Ovary (tissue), 7 donors: ENCODE measurements at regions not wholly inside any gene's neighbourhood (a gene's known extent, or its start where the extent isn't known, plus 50 kb on each side); places are given as distances from the start of the nearest gene placed in this dataset.
"Not testable (repeated sequence)": the region's sequence is repeated elsewhere in the genome, so short reads cannot be mapped to it uniquely, and the experiment has no call there.

Source experiments
- DNase-seq, 5 donors: peaks; one replicate each; pipeline ENCODE4 v3.0.0-alpha.2; 2019 to 2020
- H3K27ac ChIP-seq, 2 donors: fragments of 200-600 bp; one replicate each; pipeline versions ENCODE4 v1.5.1 to v1.8.0; 2019 to 2022
- H3K27me3 ChIP-seq: fragments of 200-600 bp; one replicate; pipeline ENCODE4 v1.8.0; 2022
- H3K36me3 ChIP-seq: fragments of 200-600 bp; sonication (generic); one replicate; pipeline ENCODE4 v1.5.1; 2019
- H3K4me1 ChIP-seq: one replicate; pipeline ENCODE4 v1.8.1; 2013; ENCODE audit warnings: mild to moderate bottlenecking, moderate library complexity; ENCODE audit not compliant: insufficient read depth
- H3K4me3 ChIP-seq: fragments of 200-600 bp; sonication (generic); one replicate; pipeline ENCODE4 v1.5.1; 2017
- H3K9me3 ChIP-seq, 2 donors: fragments of 200-600 bp in 1 of 2; sonication (generic) in 1 of 2; one replicate each; pipeline versions ENCODE4 v1.5.1 to v1.8.1; 2013 to 2019; ENCODE audit warnings: mild to moderate bottlenecking in 1 of 2, moderate library complexity in 1 of 2
- EP300 ChIP-seq: sonication (generic); formaldehyde crosslinking; IDR thresholded peaks from one replicate; pipeline ENCODE4 v1.6.1; 2017; ENCODE audit warnings: antibody characterized with exemption
- POLR2A ChIP-seq: fragments of 450-650 bp; IDR thresholded peaks from one replicate; pipeline ENCODE4 v1.6.1; 2017; ENCODE audit warnings: antibody characterized with exemption, mild to moderate bottlenecking, moderate library complexity
- WGBS, 3 donors: extraction: QIAGEN DNeasy Blood & Tissue Kit in 1 of 3; methylation state at CpG; one replicate each; pipeline versions ENCODE4 v1.1.5 to v1.1.7; 2013 to 2017; 5-methylcytosine and 5-hydroxymethylcytosine counted together
- intact Hi-C, 4 donors: fragments of 100-400 bp; cut with DNase I; formaldehyde crosslinking; loops; one replicate each; pipeline versions ENCODE4 v1.11.0 to v1.15.1; 2022 to 2023
- TF ChIP-seq, protein P1 (sequence below), 3 donors: fragments of 450-650 bp in 2 of 3; fragments of 200-600 bp in 1 of 3; IDR thresholded peaks; one replicate each; pipeline versions ENCODE4 v1.5.1 to v1.8.0; 2016 to 2022; ENCODE audit warnings: antibody characterized with exemption in 3 of 3, mild to moderate bottlenecking in 1 of 3
- donor health status: DM: no; HTN: no; CAD: no; lungs with moderate emphysema.
- donor health status: DM: no; HTN: no; CAD: no.
- donor health status: Bipolar disorder and iron deficiency.
- donor health status: DM: no; HTN: no; CAD: no.
- donor health status: DM: yes; HTN: yes; CAD: no.

- TF ChIP-seq EP300 (no peak), POLR2A (no peak)
- TF ChIP-seq, protein P1, sequence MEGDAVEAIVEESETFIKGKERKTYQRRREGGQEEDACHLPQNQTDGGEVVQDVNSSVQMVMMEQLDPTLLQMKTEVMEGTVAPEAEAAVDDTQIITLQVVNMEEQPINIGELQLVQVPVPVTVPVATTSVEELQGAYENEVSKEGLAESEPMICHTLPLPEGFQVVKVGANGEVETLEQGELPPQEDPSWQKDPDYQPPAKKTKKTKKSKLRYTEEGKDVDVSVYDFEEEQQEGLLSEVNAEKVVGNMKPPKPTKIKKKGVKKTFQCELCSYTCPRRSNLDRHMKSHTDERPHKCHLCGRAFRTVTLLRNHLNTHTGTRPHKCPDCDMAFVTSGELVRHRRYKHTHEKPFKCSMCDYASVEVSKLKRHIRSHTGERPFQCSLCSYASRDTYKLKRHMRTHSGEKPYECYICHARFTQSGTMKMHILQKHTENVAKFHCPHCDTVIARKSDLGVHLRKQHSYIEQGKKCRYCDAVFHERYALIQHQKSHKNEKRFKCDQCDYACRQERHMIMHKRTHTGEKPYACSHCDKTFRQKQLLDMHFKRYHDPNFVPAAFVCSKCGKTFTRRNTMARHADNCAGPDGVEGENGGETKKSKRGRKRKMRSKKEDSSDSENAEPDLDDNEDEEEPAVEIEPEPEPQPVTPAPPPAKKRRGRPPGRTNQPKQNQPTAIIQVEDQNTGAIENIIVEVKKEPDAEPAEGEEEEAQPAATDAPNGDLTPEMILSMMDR (IDR thresholded peaks at IDR 0.05), result no peak
- no peak for DNase-seq
- intact Hi-C loops, result loop anchor here (5.0 to 10.0 kb wide), 2 partner anchors 124 to 126 kb away; no protein-coding TSS in a partner anchor
- peaks cover 6% of the 10 kb centered on the region for H3K4me1 ChIP-seq
- H3K9me3 ChIP-seq, result no peaks in the 10 kb centered on the region
- no peak overlapping the region for H3K27ac ChIP-seq
- no peaks in the 10 kb centered on the region for H3K36me3 ChIP-seq
- no peaks in the 10 kb centered on the region for H3K27me3 ChIP-seq
- no peak overlapping the region for H3K4me3 ChIP-seq
Measured at GRCh38 chr5:99030906-99031440, 102.2 kb upstream of the CHD1 start.

- H3K27me3 ChIP-seq, result no peaks in the 10 kb centered on the region
- TF ChIP-seq EP300 (no peak), POLR2A (no peak)
- TF ChIP-seq, protein P1 (IDR thresholded peaks at IDR 0.05), result no peak
- 95 to 96% (median 95%) methylated on average over 1 of the region's 1 CpG for WGBS, 3 donors
- H3K4me3 ChIP-seq, result no peak overlapping the region
- no peaks in the 10 kb centered on the region for H3K36me3 ChIP-seq
- intact Hi-C loops, result no loop called here
- peaks cover 5% of the 10 kb centered on the region for H3K4me1 ChIP-seq
- no peak overlapping the region for H3K27ac ChIP-seq
- no peaks in the 10 kb centered on the region for H3K9me3 ChIP-seq
- no peak for DNase-seq
Measured at GRCh38 chr5:99029172-99029571, 100.4 kb upstream of the CHD1 start.

DNA sequence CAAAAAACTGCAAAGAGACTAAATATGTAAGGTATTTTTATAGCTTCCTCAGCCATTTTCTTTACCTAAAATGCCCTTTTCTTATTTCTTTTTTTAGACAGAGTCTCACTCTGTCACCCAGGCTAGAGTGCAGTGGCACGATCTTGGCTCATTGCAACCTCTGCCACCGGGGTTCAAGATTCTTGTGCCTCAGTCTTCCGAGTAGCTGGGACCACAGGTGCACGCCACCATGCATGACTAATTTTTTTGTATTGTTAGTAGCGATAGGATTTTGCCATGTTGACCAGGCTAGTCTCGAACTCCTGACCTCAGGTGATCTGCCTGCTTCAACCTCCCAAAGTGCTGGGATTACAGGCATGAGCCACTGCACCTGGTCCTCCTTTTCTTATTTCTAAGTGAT is 99.4 kb upstream of the CHD1 start:
- 93 to 95% (median 95%) methylated on average over 6 of the region's 6 CpGs for WGBS, 3 donors
- intact Hi-C loops, H3K27ac ChIP-seq, DNase-seq, H3K9me3 ChIP-seq, H3K36me3 ChIP-seq, H3K4me3 ChIP-seq, H3K4me1 ChIP-seq, H3K27me3 ChIP-seq: not testable (repeated sequence)

DNA sequence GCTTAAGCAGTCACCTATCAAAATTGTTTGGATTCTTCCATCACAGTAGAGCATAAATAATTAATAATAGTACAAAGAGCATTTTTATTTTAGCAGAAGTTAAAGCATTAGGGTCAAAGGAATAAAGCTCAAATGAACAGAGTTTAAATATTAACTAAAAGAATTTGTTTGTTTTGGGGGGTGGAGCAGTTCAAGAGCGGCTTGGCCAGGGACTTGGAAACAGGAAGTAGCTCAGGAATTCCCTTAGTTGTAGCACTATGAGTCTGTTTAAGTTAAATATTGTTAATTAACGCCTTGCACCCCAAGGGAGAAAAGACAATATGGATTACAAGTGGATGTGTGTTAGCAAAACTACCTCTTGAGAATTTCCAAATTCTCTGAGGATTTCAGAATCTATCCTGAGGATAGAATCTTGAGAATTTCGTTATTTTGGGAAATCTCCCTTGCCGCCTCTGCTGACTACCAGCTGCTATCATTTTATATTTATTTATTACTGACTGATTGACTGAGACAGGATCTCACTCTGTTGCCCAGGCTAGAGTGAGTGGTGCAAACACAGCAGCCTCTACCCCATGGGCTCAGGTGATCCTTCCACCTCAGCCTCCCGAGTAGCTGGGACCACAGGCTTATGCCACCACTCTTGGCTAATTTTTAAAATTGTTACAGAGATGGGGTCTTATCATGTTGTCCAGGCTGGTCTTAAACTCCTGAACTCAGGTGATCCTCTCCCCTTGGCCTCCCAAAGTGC is 96.7 kb upstream of the CHD1 start:
- WGBS, 3 donors, result 41 to 62% (median 53%) methylated on average over 5 of the region's 5 CpGs
- H3K27me3 ChIP-seq, result no peaks in the 10 kb centered on the region
- H3K27ac ChIP-seq, result no peak overlapping the region
- no peak for DNase-seq
- intact Hi-C loops, result no loop called here
- no peaks in the 10 kb centered on the region for H3K36me3 ChIP-seq
- H3K9me3 ChIP-seq, result no peaks in the 10 kb centered on the region
- TF ChIP-seq EP300, result no peak
- TF ChIP-seq POLR2A, result no peak
- TF ChIP-seq, protein P1 (IDR thresholded peaks at IDR 0.05), result no peak
- H3K4me1 ChIP-seq, result no peaks in the 10 kb centered on the region
- no peak overlapping the region for H3K4me3 ChIP-seq

- Histone ChIP-seq H3K27me3 (no peaks in the 10 kb centered on the region), H3K9me3 (no peaks in the 10 kb centered on the region), H3K27ac (no peak overlapping the region), H3K4me3 (no peak overlapping the region), H3K4me1 (no peaks in the 10 kb centered on the region), H3K36me3 (no peaks in the 10 kb centered on the region)
- no peak for DNase-seq
- intact Hi-C loops, result no loop called here
- TF ChIP-seq, protein P1 (IDR thresholded peaks at IDR 0.05), result no peak
- TF ChIP-seq POLR2A (no peak), EP300 (no peak)
- 83 to 90% (median 84%) methylated on average over 3 of the region's 3 CpGs for whole genome bisulfite sequencing, 3 donors
Measured at GRCh38 chr5:99023330-99023729, 94.5 kb upstream of the CHD1 start.
